ENCODE measurements at regions not wholly inside any gene's neighbourhood (a gene's known extent, or its start where the extent isn't known, plus 50 kb on each side); places are given as distances from the start of the nearest gene placed in this dataset.

DNA sequence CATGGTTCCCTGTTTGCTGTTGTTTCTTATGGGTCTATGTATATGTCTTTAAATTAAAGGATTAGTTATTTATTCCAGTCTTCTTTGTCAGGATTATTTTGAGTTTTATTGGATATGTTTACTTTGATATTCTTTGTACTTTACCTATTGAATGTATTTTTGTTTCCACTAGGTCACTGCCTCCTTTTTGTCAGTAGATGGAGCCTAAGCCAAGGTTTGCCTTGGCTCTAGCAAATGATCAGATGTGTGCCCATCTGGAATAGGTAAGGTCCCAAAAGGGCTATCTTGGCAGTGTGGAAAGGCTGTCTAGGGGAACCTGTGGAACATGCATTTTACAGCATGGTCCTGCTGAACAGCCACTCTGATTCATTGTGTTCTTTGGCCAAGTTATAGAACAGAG lies 337.3 kb upstream of the GHITM start:
- Histone ChIP-seq H3K27ac (no peak overlapping the region), H3K4me3 (no peak overlapping the region), H3K9me3 (peaks cover 0 to 17% of the 10 kb centered on the region in 2 donors), H3K36me3 (no peaks in the 10 kb centered on the region), H3K27me3 (no peaks in the 10 kb centered on the region), H3K4me1 (no peaks in the 10 kb centered on the region)
- TF ChIP-seq, protein P1, sequence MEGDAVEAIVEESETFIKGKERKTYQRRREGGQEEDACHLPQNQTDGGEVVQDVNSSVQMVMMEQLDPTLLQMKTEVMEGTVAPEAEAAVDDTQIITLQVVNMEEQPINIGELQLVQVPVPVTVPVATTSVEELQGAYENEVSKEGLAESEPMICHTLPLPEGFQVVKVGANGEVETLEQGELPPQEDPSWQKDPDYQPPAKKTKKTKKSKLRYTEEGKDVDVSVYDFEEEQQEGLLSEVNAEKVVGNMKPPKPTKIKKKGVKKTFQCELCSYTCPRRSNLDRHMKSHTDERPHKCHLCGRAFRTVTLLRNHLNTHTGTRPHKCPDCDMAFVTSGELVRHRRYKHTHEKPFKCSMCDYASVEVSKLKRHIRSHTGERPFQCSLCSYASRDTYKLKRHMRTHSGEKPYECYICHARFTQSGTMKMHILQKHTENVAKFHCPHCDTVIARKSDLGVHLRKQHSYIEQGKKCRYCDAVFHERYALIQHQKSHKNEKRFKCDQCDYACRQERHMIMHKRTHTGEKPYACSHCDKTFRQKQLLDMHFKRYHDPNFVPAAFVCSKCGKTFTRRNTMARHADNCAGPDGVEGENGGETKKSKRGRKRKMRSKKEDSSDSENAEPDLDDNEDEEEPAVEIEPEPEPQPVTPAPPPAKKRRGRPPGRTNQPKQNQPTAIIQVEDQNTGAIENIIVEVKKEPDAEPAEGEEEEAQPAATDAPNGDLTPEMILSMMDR (IDR thresholded peaks at IDR 0.05), result no peak
- no peak for DNase-seq (ENCODE audit: low spot score)

DNA sequence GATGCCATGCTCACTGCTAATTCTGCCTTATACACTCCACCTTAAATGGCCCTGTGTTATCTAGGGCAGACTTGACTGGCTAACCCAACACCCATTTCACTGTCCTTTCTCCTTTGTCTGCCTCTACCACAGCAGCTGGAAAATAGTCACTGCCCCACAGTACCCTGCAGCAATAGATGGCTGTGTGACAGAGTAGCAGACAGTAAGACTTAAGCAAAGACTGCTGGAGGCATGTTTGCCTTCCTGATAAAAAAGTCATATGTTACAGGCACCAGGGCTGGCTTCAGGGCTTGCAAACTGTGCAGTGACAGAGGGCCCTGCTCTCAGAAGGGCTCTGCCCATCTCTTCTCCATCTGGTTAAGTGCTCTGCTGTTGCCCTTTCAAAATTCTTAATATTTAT lies 332.6 kb upstream of the GHITM start:
- Histone ChIP-seq H3K27ac (no peak overlapping the region), H3K9me3 (peaks cover 0 to 6% of the 10 kb centered on the region in 2 donors), H3K27me3 (no peaks in the 10 kb centered on the region), H3K4me1 (no peaks in the 10 kb centered on the region), H3K36me3 (no peaks in the 10 kb centered on the region), H3K4me3 (no peak overlapping the region)
- no peak for DNase-seq (ENCODE audit: low spot score)
- TF ChIP-seq, protein P1 (IDR thresholded peaks at IDR 0.05), result no peak

DNA sequence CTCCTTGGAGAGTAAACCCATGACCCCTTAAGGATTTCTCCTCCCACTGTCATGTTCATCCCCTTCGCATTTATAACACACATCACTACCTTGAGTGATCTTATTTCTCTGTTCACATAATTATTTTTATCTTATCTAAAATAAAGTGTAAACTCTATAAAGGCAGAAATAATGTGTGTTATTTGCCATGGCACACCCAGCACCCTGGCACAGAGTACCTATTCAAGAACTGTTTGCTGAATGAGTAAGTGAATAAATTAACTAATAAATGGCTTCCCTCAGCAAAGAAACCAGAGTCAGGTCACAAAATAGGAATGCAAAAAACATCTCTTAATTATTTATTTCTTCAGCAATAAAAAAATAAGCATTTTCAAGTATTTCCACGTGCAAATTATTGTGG lies 330.3 kb upstream of the GHITM start:
- TF ChIP-seq, protein P1 (IDR thresholded peaks at IDR 0.05), result no peak
- H3K4me3 ChIP-seq, result no peak overlapping the region

DNA sequence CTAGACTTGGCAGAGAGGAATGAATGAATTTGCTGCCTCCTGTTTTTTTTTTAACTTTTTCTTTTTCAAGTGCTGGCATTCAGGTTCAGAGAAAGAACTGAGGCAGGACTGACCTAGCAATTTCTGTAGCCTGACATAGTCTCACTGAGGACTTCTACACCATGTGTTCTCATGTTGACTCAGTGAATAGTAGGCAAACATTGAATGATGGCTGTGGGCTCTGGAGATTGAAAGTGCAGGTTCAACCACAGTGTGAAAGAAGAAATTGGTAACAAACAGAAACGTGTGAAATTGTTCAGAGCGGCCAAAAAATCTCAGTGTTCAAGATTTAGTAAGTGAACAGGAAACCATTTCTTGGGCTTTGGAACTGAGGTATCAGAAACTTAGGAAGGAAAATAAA lies 322.4 kb upstream of the GHITM start:
- no peaks in the 10 kb centered on the region for H3K27me3 ChIP-seq
- DNase-seq (ENCODE audit: low spot score), result no peak
- H3K4me3 ChIP-seq, result no peak overlapping the region
- no peaks in the 10 kb centered on the region for H3K36me3 ChIP-seq
- H3K9me3 ChIP-seq, result no peaks in the 10 kb centered on the region
- TF ChIP-seq, protein P1 (IDR thresholded peaks at IDR 0.05), result no peak
- H3K4me1 ChIP-seq, result peaks cover 0 to 9% of the 10 kb centered on the region in 2 donors
- no peak overlapping the region for H3K27ac ChIP-seq

More for the DNA sequence above, 330.3 kb upstream of the GHITM start:
- H3K27me3 ChIP-seq, result no peaks in the 10 kb centered on the region
- no peaks in the 10 kb centered on the region for H3K4me1 ChIP-seq
- H3K27ac ChIP-seq, result no peak overlapping the region
- no peak for DNase-seq (ENCODE audit: low spot score)
- H3K36me3 ChIP-seq, result no peaks in the 10 kb centered on the region
- H3K9me3 ChIP-seq, result no peaks in the 10 kb centered on the region

DNA sequence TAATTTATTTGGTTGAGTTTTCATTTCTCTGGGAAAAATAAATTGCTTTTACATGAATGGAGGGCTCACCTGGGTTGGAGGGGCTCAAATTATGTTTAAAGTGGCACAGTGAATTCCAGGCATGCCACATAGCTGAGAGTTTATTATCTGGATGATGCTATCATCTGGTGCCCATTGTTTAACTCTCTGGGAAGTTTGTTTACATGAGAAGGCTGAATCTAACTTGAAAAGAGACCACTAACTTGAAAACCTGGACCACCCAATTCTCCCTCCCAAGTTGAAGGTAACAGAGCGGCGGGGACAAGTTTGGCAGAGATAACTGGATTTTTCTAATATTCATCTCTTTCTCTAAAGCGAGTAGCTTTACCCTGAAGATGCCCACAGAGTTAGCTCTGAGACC lies 321.5 kb upstream of the GHITM start:
- Histone ChIP-seq H3K36me3 (no peaks in the 10 kb centered on the region), H3K4me3 (no peak overlapping the region), H3K9me3 (no peaks in the 10 kb centered on the region), H3K27me3 (no peaks in the 10 kb centered on the region), H3K4me1 (peaks cover 0 to 9% of the 10 kb centered on the region in 2 donors), H3K27ac (no peak overlapping the region)
- TF ChIP-seq, protein P1 (IDR thresholded peaks at IDR 0.05), result no peak
- DNase-seq (ENCODE audit: low spot score), result no peak

DNA sequence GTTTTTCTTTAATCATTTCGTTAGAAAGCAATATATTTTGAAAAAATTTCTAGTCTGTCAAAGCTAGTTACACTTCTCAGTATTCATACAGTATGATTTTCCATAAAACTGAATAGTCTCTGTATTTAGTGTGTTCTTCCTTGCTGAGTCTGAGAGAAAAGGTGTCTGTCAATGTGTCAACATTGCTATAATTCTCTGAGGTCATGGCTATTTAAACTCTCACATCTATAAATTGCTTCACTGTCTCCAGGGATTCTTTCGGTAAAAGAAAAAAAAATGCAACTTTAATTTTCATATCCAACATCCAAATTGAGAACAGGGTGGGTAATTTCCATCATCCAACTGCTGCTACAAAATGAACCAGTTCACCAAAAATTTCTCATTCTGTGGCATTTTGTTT lies 319.7 kb upstream of the GHITM start:
- no peak for DNase-seq (ENCODE audit: low spot score)
- no peaks in the 10 kb centered on the region for H3K27me3 ChIP-seq
- peaks cover 0 to 9% of the 10 kb centered on the region in 2 donors for H3K4me1 ChIP-seq
- H3K36me3 ChIP-seq, result no peaks in the 10 kb centered on the region
- no peaks in the 10 kb centered on the region for H3K9me3 ChIP-seq
- TF ChIP-seq, protein P1 (IDR thresholded peaks at IDR 0.05), result no peak
- no peak overlapping the region for H3K27ac ChIP-seq
- no peak overlapping the region for H3K4me3 ChIP-seq
